NT2/D1 (cell line): ENCODE measurements at regions not wholly inside any gene's neighbourhood (a gene's known extent, or its start where the extent isn't known, plus 50 kb on each side); places are given as distances from the start of the nearest gene placed in this dataset.

Experiments used
- SUZ12 ChIP-seq: IDR thresholded peaks from 2 replicates; pipeline ENCODE4 v1.6.1; 2011; ENCODE audit not compliant: insufficient read length, insufficient read depth; ENCODE audit errors: extremely low read depth
- YY1 ChIP-seq: IDR thresholded peaks from 2 replicates; pipeline ENCODE4 v1.6.1; 2011; ENCODE audit not compliant: insufficient read length, insufficient read depth
- ZNF274 ChIP-seq: IDR thresholded peaks from 2 replicates; pipeline ENCODE4 v1.6.1; 2011; ENCODE audit warnings: mild to moderate bottlenecking, low read depth, low read length

GRCh38 chr2:228839421-228839876, 431.6 kb downstream of the PID1 start:
- TF ChIP-seq YY1 (no peak), ZNF274 (no peak), SUZ12 (no peak)
